ENCODE measurements at regions not wholly inside any gene's neighbourhood (a gene's known extent, or its start where the extent isn't known, plus 50 kb on each side); places are given as distances from the start of the nearest gene placed in this dataset.

DNA sequence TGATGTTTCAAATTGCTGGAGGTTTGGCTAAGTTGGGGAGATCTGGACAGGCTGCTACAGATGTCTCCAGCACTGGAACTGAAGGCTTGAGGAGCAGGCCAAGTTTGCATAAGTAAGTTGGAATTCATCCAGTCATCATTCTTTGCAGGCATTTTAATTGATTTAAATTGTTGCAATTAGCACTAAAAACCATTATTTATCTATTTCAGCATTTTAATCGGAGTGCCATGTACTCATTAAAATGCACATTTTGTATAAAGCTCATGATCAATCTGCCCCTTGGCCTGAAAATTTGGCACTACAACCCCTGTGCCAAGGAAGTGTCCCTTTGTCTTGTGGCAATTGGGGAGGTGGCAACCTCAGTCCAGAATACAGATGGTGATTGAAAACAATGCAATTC is 320.2 kb downstream of the MAT2B start:
- peaks cover 0 to 6% (median 0%) of the 10 kb centered on the region in 3 experiments for H3K9me3 ChIP-seq (ENCODE audit: control insufficient read depth in 2 of 3, low read length in 3 of 3)
- H3K36me3 Mint-ChIP-seq, result no peaks in the 10 kb centered on the region

DNA sequence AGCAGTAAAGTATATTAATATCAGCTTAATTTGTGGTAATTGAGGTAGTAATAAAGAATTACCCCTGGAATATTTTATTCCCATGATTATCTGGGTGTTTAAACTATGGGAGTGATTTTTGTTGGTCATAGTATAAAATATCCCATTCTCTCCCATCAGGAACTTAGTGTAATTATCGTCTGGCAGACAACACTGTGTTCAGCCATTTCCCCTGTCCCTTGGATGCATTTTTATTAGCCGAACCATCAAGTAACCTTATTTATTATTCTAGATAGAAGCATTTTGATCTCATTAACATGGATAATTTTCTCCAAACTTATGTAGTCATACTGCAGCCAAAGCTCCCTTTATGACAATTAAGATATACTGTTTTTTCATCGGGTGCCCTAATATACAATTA is 320.8 kb downstream of the MAT2B start:
- CTCF ChIA-PET, result no interaction called here
- Mint-ChIP-seq H3K4me3 (no peak overlapping the region), H3K9me3 (peaks cover 0 to 12% (median 2%) of the 10 kb centered on the region in 11 donors), H3K27me3 (no peaks in the 10 kb centered on the region), H3K27ac (no peak overlapping the region), H3K4me1 (no peaks in the 10 kb centered on the region), H3K36me3 (no peaks in the 10 kb centered on the region)
- Histone ChIP-seq H3K36me3 (ENCODE audit: control insufficient read depth in 2 of 3, insufficient read depth in 3 of 3, low read length in 3 of 3) (no peaks in the 10 kb centered on the region), H3K9me3 (ENCODE audit: control insufficient read depth in 2 of 3, low read length in 3 of 3) (peaks cover 0 to 3% (median 0%) of the 10 kb centered on the region in 3 experiments), H3K27me3 (ENCODE audit: control insufficient read depth in 2 of 2, insufficient read depth in 2 of 2, low read length in 2 of 2) (no peaks in the 10 kb centered on the region), H3K4me3 (ENCODE audit: low read length) (no peak overlapping the region), H3K27ac (ENCODE audit: low read depth, low read length) (no peak overlapping the region), H3K4me1 (ENCODE audit: control insufficient read depth in 2 of 2, insufficient read depth in 2 of 2, low read length in 2 of 2) (no peaks in the 10 kb centered on the region)
- no peak for DNase-seq
- intact Hi-C loops (cut with micrococcal nuclease), result no loop called here
- no peak for ATAC-seq
- POLR2A ChIA-PET, result no interaction called here

More for the DNA sequence above, 320.2 kb downstream of the MAT2B start:
- intact Hi-C loops (cut with micrococcal nuclease), result no loop called here
- ChIA-PET POLR2A (no interaction called here), CTCF (no interaction called here)
- no peak overlapping the region for H3K4me3 ChIP-seq (ENCODE audit: low read length)
- DNase-seq (no peak), ATAC-seq (no peak)
- Mint-ChIP-seq H3K27ac (no peak overlapping the region), H3K27me3 (no peaks in the 10 kb centered on the region), H3K4me1 (no peaks in the 10 kb centered on the region), H3K9me3 (peaks cover 0 to 13% (median 6%) of the 10 kb centered on the region in 11 donors), H3K4me3 (no peak overlapping the region)
- H3K36me3 ChIP-seq (ENCODE audit: control insufficient read depth in 2 of 3, insufficient read depth in 3 of 3, low read length in 3 of 3), result no peaks in the 10 kb centered on the region
- H3K27ac ChIP-seq (ENCODE audit: low read depth, low read length), result no peak overlapping the region
- H3K4me1 ChIP-seq (ENCODE audit: control insufficient read depth in 2 of 2, insufficient read depth in 2 of 2, low read length in 2 of 2), result no peaks in the 10 kb centered on the region
- no peaks in the 10 kb centered on the region for H3K27me3 ChIP-seq (ENCODE audit: control insufficient read depth in 2 of 2, insufficient read depth in 2 of 2, low read length in 2 of 2)

DNA sequence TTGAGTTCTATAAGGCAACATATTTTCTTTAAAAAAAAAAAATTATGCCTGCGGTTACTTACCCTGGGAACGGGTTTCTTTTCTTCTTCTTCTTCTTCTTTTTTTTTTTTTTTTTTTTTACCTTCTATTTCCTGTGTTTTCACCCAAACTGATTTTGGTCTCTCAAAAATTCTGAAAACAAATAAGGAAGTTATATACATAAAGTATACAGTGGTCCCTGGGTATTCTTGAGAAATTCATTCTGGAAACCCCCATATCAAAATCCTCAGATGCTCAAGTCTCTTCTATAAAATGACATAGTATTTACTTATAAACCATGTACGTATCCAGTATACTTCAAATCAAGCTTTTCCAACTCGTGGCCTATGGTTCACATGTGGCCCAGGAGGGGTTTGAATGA is 326.7 kb downstream of the MAT2B start:
- no peaks in the 10 kb centered on the region for H3K4me1 ChIP-seq (ENCODE audit: control insufficient read depth in 2 of 2, insufficient read depth in 2 of 2, low read length in 2 of 2)
- no peak for ATAC-seq
- Mint-ChIP-seq H3K4me3 (no peak overlapping the region), H3K4me1 (no peaks in the 10 kb centered on the region), H3K27me3 (peaks cover 0 to 3% (median 0%) of the 10 kb centered on the region in 5 donors), H3K9me3 (peaks cover 0 to 12% (median 3%) of the 10 kb centered on the region in 11 donors), H3K27ac (no peak overlapping the region), H3K36me3 (no peaks in the 10 kb centered on the region)
- H3K4me3 ChIP-seq (ENCODE audit: low read length), result no peak overlapping the region
- ChIA-PET POLR2A (no interaction called here), CTCF (interaction anchor here (0.6 kb wide), 1 partner anchor 1461 kb away, joined by 3 read pairs; no protein-coding TSS in a partner anchor)
- no peak for DNase-seq
- no peaks in the 10 kb centered on the region for H3K36me3 ChIP-seq (ENCODE audit: control insufficient read depth in 2 of 3, insufficient read depth in 3 of 3, low read length in 3 of 3)
- H3K27me3 ChIP-seq (ENCODE audit: control insufficient read depth in 2 of 2, insufficient read depth in 2 of 2, low read length in 2 of 2), result no peaks in the 10 kb centered on the region
- intact Hi-C loops (cut with micrococcal nuclease), result no loop called here
- H3K9me3 ChIP-seq (ENCODE audit: control insufficient read depth in 2 of 3, low read length in 3 of 3), result no peaks in the 10 kb centered on the region
- H3K27ac ChIP-seq (ENCODE audit: low read depth, low read length), result no peak overlapping the region

DNA sequence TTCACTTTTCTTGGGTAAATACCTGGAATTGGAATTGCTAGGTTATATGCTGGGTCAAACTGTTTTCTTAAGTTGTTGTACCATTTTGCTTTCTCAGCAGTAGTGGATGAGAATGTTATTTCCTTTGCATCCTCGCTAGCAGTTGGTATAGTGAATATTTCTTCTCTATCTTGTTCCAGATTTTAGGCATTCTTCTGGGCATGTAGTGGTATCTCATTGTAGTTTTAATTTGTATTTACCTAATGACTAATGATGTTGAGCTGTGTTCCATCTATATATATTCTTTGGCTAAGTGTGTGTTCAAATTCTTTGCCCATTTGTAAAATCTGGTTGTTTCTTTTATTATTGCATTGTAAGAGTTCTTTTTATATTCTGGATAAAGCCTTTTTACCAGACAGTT is 333.3 kb downstream of the MAT2B start:
- intact Hi-C loops (cut with micrococcal nuclease), result no loop called here
- H3K9me3 ChIP-seq (ENCODE audit: control insufficient read depth in 2 of 3, low read length in 3 of 3), result no peaks in the 10 kb centered on the region
- H3K4me3 Mint-ChIP-seq, result no peak overlapping the region
- ATAC-seq (no peak), DNase-seq (no peak)
- no peak overlapping the region for H3K27ac ChIP-seq (ENCODE audit: low read depth, low read length)
- POLR2A ChIA-PET, result no interaction called here
- H3K4me1 ChIP-seq (ENCODE audit: control insufficient read depth in 2 of 2, insufficient read depth in 2 of 2, low read length in 2 of 2), result no peaks in the 10 kb centered on the region
- CTCF ChIA-PET, result no interaction called here
- no peaks in the 10 kb centered on the region for H3K27me3 ChIP-seq (ENCODE audit: control insufficient read depth in 2 of 2, insufficient read depth in 2 of 2, low read length in 2 of 2)
- H3K27ac Mint-ChIP-seq, result no peak overlapping the region
- H3K36me3 ChIP-seq (ENCODE audit: control insufficient read depth in 2 of 3, insufficient read depth in 3 of 3, low read length in 3 of 3), result no peaks in the 10 kb centered on the region
- no peaks in the 10 kb centered on the region for H3K4me1 Mint-ChIP-seq
- H3K4me3 ChIP-seq (ENCODE audit: low read length), result no peak overlapping the region
- H3K9me3 Mint-ChIP-seq, result peaks cover 0 to 10% (median 1%) of the 10 kb centered on the region in 11 donors
- H3K27me3 Mint-ChIP-seq, result no peaks in the 10 kb centered on the region
- no peaks in the 10 kb centered on the region for H3K36me3 Mint-ChIP-seq

DNA sequence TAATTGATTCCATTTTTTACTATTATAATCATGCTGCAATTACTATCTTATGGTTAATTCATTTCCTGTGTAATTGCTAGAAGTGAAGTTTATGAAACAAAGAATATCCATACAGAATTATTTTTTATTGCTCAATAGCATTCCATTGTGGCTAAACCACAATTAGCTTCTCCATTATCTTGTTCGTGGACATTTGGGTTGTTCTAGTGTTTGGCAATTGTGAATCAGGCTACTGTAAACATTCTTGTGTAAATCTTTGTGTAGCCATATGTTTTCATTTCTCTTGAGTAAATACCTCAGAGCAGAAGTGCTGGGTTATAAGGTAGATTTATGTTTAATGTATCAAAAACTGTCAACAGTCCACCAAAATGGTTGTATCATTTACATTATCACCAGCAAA is 341.1 kb downstream of the MAT2B start:
- Histone ChIP-seq H3K9me3 (ENCODE audit: control insufficient read depth in 2 of 3, low read length in 3 of 3) (no peaks in the 10 kb centered on the region), H3K4me3 (ENCODE audit: low read length) (no peak overlapping the region), H3K27ac (ENCODE audit: low read depth, low read length) (no peak overlapping the region), H3K4me1 (ENCODE audit: control insufficient read depth in 2 of 2, insufficient read depth in 2 of 2, low read length in 2 of 2) (no peaks in the 10 kb centered on the region), H3K36me3 (ENCODE audit: control insufficient read depth in 2 of 3, insufficient read depth in 3 of 3, low read length in 3 of 3) (no peaks in the 10 kb centered on the region), H3K27me3 (ENCODE audit: control insufficient read depth in 2 of 2, insufficient read depth in 2 of 2, low read length in 2 of 2) (no peaks in the 10 kb centered on the region)
- no peak for DNase-seq
- intact Hi-C loops (cut with micrococcal nuclease), result no loop called here
- ChIA-PET POLR2A (no interaction called here), CTCF (no interaction called here)
- no peak for ATAC-seq
- Mint-ChIP-seq H3K27me3 (no peaks in the 10 kb centered on the region), H3K36me3 (no peaks in the 10 kb centered on the region), H3K4me1 (no peaks in the 10 kb centered on the region), H3K4me3 (no peak overlapping the region), H3K27ac (no peak overlapping the region), H3K9me3 (peaks cover 0 to 7% (median 2%) of the 10 kb centered on the region in 11 donors)

DNA sequence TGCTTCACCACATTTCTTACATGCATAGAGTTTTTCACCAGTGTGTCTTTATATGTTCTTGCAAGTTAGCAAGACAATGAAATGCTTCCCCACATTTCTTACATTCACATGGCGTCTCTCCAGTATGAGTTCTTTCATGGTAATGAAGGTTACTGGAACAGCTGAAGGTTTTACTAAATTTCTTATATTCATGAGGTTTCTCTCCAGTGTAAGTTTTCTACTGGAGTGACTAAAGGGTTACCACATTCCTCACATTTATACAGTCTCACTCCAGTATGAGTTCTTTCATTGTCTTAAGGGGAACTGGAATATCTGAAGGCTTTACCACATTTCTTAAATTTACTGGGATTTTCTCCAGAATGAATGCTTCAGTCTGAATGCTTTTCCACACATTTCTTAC is 350.3 kb downstream of the MAT2B start:
- Histone ChIP-seq H3K4me1 (ENCODE audit: control insufficient read depth in 2 of 2, insufficient read depth in 2 of 2, low read length in 2 of 2) (no peaks in the 10 kb centered on the region), H3K36me3 (ENCODE audit: control insufficient read depth in 2 of 3, insufficient read depth in 3 of 3, low read length in 3 of 3) (no peaks in the 10 kb centered on the region), H3K9me3 (ENCODE audit: control insufficient read depth in 2 of 3, low read length in 3 of 3) (no peaks in the 10 kb centered on the region), H3K4me3 (ENCODE audit: low read length) (no peak overlapping the region), H3K27ac (ENCODE audit: low read depth, low read length) (no peak overlapping the region), H3K27me3 (ENCODE audit: control insufficient read depth in 2 of 2, insufficient read depth in 2 of 2, low read length in 2 of 2) (no peaks in the 10 kb centered on the region)
- Mint-ChIP-seq H3K27ac (no peak overlapping the region), H3K4me3 (no peak overlapping the region), H3K9me3 (peaks cover 2 to 27% (median 10%) of the 10 kb centered on the region in 11 donors), H3K27me3 (no peaks in the 10 kb centered on the region), H3K36me3 (no peaks in the 10 kb centered on the region), H3K4me1 (peaks cover 0 to 2% (median 0%) of the 10 kb centered on the region in 7 donors)
- intact Hi-C loops (cut with micrococcal nuclease), result no loop called here
- DNase-seq, result no peak
- no peak for ATAC-seq
- CTCF ChIA-PET, result no interaction called here
- POLR2A ChIA-PET, result no interaction called here

DNA sequence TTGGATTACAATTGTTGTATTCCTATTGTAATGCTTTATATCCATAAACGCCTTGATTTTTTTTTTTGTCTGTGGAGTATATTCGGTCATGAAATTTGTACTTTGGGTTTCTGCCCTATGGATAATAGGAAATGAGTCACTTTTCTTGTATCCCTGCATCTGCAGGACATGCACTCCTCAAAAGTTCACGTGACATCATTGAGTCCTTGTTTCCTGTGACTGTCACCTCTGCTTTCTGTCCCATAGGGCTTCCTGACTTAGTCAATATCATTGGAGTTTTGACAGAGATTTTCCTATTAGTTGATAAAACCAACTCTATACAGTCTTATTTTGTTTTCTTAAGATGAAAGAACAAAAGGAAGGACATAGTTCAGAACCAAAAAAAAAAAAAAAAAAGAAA is 356.3 kb downstream of the MAT2B start:
- no peaks in the 10 kb centered on the region for H3K27me3 Mint-ChIP-seq
- Histone ChIP-seq H3K27ac (ENCODE audit: low read depth, low read length) (no peak overlapping the region), H3K36me3 (ENCODE audit: control insufficient read depth in 2 of 3, insufficient read depth in 3 of 3, low read length in 3 of 3) (no peaks in the 10 kb centered on the region), H3K9me3 (ENCODE audit: control insufficient read depth in 2 of 3, low read length in 3 of 3) (no peaks in the 10 kb centered on the region), H3K4me3 (ENCODE audit: low read length) (no peak overlapping the region), H3K27me3 (ENCODE audit: control insufficient read depth in 2 of 2, insufficient read depth in 2 of 2, low read length in 2 of 2) (no peaks in the 10 kb centered on the region), H3K4me1 (ENCODE audit: control insufficient read depth in 2 of 2, insufficient read depth in 2 of 2, low read length in 2 of 2) (no peaks in the 10 kb centered on the region)
- H3K27ac Mint-ChIP-seq, result no peak overlapping the region
- CTCF ChIA-PET, result no interaction called here
- no peaks in the 10 kb centered on the region for H3K4me1 Mint-ChIP-seq
- no peaks in the 10 kb centered on the region for H3K36me3 Mint-ChIP-seq
- POLR2A ChIA-PET, result no interaction called here
- intact Hi-C loops (cut with micrococcal nuclease), result no loop called here
- DNase-seq, result no peak
- no peak for ATAC-seq
- no peak overlapping the region for H3K4me3 Mint-ChIP-seq
- peaks cover 0 to 11% (median 0%) of the 10 kb centered on the region in 11 donors for H3K9me3 Mint-ChIP-seq

All from naive thymus-derived CD4-positive, alpha-beta T cell (primary cell).